ENCODE measurements at regions not wholly inside any gene's neighbourhood (a gene's known extent, or its start where the extent isn't known, plus 50 kb on each side); places are given as distances from the start of the nearest gene placed in this dataset.

DNA sequence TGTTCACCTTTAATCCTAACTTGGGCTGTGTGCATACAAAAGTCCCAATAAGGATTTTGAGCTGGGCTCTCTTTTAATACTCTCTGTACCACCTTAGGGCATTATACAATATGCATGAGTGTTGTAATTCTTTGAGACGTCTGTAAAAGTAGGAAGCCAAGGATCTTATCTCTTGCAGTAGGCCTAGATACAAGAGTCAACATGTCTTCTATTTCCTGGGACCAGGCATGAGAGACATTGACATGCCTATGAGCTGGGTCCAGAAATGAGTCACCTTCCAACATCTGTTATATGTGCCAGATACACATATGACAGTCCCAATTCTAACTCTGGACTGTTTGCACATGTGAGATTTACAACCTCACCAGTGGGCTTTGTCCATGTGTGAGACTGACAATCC lies 1911.2 kb downstream of the TP53TG3F start:
- TF ChIP-seq, protein P1, sequence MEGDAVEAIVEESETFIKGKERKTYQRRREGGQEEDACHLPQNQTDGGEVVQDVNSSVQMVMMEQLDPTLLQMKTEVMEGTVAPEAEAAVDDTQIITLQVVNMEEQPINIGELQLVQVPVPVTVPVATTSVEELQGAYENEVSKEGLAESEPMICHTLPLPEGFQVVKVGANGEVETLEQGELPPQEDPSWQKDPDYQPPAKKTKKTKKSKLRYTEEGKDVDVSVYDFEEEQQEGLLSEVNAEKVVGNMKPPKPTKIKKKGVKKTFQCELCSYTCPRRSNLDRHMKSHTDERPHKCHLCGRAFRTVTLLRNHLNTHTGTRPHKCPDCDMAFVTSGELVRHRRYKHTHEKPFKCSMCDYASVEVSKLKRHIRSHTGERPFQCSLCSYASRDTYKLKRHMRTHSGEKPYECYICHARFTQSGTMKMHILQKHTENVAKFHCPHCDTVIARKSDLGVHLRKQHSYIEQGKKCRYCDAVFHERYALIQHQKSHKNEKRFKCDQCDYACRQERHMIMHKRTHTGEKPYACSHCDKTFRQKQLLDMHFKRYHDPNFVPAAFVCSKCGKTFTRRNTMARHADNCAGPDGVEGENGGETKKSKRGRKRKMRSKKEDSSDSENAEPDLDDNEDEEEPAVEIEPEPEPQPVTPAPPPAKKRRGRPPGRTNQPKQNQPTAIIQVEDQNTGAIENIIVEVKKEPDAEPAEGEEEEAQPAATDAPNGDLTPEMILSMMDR (IDR thresholded peaks at IDR 0.05; ENCODE audit: low read depth, low read length): no peak
- no peak for TF ChIP-seq POLR2A (IDR thresholded peaks at IDR 0.05; ENCODE audit: extremely low read depth, insufficient read length)
- TF ChIP-seq, protein P2, sequence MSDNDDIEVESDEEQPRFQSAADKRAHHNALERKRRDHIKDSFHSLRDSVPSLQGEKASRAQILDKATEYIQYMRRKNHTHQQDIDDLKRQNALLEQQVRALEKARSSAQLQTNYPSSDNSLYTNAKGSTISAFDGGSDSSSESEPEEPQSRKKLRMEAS (IDR thresholded peaks at IDR 0.05; ENCODE audit: low read depth, low read length): no peak

All from NB4 (cell line).